Activated CD4-positive, alpha-beta T cell treated with anti-CD3 and anti-CD28 coated beads for 48 hours (primary cell): ENCODE measurements at regions not wholly inside any gene's neighbourhood (a gene's known extent, or its start where the extent isn't known, plus 50 kb on each side); places are given as distances from the start of the nearest gene placed in this dataset.
"Not testable (repeated sequence)": the region's sequence is repeated elsewhere in the genome, so short reads cannot be mapped to it uniquely, and the experiment has no call there.

ENCODE experiments used
- DNase-seq: peaks from one replicate; pipeline ENCODE4 v3.0.0-alpha.2; 2020

GRCh38 chr6:137305691-137306090 is 86.5 kb upstream of the IFNGR1 start:
- DNase-seq, result no peak

DNA sequence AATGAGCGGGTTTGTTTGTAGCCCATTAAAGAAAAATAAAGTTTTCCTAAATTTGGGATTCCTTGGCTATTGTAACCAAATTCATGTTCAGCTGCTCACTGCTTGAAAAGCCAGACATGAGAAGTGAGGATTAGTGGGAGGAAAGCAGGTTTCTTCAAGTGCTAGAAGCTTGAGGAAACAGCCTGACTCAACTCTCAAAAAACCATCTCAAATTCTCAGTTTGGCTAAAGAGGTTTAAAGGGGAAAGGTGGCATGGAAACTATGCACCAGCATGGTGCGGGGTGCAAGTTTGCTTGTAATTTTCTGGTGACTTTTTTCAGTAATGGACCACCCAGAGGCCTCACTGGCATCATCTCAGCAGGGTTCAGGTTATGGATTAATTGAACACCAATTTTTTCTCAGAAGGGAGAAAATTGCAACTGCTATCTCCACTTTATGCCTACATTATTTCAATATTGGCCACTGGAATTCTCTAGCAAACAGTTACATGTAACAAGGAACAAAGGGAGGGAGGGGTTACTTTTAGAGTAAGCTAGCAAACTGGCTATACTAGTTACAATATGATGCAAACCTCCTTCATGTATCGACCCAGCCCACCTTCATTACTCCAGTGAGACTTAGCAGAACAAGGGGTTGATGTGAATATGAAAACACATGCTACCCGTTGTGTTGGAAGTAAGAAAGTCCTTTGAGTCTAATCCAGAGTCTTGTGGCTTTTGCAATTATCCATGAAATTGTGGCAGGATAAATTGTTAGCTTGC is 85.0 kb upstream of the IFNGR1 start:
- no peak for DNase-seq

DNA sequence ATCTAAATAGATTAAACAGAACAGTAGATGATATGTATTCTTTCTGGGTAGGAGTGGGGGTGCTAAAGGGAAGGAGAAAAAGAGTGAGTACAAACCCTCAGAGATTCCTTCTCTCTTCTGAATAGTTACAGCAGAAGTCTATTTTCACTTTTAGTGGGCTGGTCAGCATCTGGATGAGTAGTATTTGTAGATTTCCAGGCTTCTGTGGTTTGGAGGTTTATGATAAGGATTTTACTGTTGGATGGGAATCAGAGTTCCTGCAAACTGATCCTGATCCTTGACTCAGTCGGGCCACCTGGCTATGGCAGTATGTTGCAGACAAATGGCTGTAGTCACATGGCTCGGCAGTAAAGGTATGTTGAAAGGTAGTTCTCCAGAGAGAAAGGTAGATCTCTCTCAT is 84.3 kb upstream of the IFNGR1 start:
- DNase-seq, result no peak

DNA sequence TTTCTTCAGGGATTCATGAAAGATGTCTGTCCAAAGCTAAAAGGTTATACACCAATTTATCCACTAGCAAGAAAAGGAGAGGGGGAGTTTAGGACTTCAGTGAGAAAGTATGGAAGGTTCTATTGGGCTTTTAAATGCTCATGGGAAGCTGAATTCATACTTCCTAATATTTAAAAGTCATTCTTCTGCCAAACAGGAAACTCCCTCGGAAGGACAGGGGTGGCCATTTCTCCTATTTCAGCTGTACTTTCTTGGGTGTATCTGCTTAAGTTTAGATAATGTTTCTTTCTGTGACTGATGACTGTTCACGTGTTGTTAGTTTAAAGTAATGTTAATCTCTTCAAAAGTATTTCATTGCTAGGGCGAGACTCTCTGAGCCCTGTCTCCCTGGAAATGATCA is 80.5 kb upstream of the IFNGR1 start:
- DNase-seq, result no peak

GRCh38 chr6:137297887-137298286 is 78.7 kb upstream of the IFNGR1 start:
- DNase-seq, result no peak

GRCh38 chr6:137292326-137292725 is 73.1 kb upstream of the IFNGR1 start:
- not testable (repeated sequence) for DNase-seq

DNA sequence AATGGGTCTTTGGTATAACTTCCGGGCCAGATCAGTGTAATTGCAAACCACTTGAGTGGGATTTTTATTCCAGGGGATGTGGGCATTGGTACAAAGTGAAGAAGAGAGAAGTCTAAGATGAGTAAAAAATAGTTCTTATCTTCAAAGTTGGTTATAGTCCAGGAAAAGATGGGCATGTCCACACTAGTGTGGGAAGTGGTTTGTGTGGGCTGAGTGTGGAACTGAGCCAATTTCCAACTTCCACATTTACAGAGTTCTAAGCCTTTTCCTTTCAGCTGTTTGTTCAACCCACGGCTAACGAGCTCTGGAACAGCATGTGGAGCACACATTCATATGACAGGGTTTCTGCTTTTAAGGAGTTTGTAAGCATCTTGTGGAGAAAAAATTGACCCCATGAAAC is 72.3 kb upstream of the IFNGR1 start:
- peak; percentile 6 for DNase-seq

DNA sequence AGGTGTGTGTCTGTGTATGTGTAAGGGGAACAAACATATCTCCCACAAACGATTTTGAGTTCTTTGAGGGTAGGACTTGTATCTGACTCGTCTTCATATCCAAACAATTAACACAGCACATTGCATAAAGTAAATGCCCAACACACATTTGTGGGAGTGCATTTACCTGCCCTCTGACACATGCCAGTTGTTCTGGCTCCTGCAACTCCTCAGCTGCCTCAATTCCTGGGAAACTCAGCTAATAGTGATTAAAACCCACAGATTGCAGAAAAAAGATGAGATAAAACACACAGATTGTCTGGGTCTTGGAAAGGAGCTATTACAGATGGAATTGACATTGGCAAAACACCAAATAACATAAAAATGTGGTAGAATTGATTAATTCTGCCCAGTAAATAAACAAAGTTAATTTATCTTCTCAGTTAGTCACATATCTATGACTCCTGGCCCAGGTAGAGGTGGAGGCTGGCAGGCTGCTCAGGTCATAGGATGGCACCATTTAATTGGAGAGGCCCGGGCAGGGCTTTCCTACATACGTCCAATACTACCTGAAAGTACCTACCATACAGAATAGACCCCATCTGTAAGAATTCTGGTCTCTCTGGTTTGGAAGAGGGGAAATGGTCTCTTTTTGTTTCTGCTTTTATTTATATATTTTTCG is 71.5 kb upstream of the IFNGR1 start:
- no peak for DNase-seq

- DNase-seq, result no peak
Measured at GRCh38 chr6:137286916-137287315, 67.7 kb upstream of the IFNGR1 start.

DNA sequence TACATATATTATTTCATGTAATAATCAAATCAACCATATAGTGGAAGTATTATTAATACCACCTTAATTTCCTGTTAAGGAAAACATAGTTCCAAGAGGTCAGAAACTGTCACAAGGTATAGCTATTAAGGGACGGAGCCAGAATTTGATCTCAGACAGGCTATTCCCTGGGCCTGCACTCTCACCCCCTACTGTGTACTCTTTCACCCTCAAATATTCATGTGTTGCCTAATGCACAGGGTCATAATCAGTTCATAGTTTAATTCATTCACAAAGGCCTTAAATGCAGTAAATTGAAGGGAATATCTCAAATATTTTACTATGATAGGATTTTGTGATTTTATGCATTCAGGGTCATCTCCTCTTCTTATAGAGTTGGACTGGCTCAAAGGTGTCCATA is 67.2 kb upstream of the IFNGR1 start:
- DNase-seq, result no peak

DNA sequence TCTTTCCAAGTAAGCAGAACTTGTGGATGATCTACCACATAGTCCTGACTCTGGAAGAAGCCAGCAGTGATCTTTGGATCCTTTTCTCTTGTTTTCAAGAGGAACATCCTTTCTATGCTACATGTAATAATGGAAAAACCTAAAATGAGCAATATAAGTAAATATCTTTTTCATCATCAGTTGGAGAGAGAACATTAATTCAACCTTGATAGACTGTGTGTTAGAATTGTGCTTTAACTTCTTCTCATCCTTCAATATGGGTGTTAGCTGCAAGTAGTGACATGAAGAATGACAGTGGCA is 65.6 kb upstream of the IFNGR1 start:
- DNase-seq, result no peak

DNA sequence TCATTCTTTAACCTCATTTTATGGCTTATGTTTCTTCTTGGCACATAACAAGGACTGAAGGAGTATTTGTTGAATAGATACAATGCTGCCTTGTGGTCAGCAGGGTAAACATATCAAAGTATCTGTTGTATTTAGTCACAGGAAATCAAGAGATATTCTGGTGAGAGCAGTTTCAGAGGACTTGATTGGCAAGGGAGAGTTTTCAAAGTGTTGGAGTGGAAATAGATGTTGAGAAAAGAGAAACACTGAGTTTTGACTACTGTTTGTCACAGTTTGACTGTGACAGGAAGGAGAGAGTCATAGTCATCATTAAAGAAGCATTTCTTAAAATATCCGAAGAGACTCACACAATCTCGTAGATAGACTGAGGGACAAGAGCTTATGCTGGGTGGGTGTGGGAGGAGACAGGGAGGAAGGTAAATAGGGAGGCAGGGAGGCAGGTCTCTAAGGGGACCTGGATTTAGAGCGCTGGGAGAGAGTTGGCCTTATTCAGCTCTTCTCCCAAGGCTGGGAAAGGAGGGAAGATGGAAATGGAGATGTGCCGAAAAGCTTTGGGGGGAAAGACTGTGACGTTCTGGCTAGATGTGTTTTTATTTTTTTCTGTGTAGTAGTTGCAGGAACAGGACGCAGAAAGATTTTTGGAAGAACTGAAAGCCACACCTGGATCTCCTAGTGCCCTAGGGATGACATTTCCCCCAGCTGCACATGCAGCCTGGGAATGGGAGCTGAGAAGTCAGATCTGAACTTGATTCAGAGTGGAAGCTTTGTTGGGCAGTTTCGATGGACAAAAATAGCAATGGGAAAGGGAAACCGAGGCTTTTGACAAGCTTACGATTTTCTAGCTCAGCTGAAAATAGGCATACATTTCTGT is 65.0 kb upstream of the IFNGR1 start:
- no peak for DNase-seq

- DNase-seq, result no peak
Measured at GRCh38 chr6:137283080-137283479, 63.9 kb upstream of the IFNGR1 start.

DNA sequence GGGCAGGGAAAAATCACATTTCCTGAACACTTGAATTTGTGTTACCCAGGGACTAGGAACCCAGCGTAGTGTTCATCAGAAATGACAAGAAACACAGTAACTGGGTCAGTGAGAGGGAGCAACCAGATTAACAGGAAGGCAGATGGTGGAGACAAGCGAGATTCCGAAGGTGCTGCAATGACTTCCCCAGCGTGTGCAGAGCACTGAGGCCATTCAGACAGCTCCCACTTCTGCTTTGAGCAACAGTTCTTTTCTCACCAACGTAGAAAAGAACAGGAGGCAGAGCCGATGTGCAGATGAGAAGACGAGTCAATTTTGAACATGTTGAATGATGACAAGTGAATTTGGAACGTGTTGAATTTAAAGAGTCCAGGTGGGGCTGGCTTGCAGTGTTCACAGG is 63.1 kb upstream of the IFNGR1 start:
- no peak for DNase-seq

GRCh38 chr6:137279279-137279678 is 60.1 kb upstream of the IFNGR1 start:
- not testable (repeated sequence) for DNase-seq

DNA sequence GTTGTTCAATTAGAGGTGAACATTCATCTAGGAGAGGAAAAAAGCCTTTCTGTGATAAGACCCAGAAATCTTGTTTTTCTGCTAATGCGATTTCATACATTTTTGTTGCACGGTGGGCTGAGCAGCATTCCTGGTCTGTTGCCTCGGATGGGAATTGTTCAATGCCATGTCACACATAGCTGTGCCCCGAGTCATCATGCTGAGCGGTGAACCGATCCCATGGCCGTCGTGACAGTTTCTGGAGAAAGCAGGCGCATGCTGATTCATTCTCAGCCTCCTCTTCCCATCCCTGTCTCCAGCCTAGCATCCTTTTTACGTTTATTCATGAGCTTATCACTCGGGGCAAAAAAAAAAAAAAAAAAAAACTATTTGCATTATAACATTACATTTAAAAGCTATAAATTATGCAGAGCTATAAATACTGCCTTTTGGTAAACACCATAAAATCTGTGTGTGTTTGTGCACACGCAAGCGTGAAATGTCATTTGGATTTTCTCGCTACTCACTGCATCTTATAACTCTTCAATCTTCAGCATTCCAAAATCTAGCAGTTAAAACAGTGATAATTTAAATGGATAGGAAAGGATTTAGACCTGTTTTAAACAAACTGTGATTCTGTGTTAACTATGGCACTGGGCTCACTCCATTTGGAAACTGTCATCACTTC is 58.9 kb upstream of the IFNGR1 start:
- DNase-seq, result no peak

- no peak for DNase-seq
Measured at GRCh38 chr6:137272403-137272802, 53.2 kb upstream of the IFNGR1 start.

- DNase-seq, result no peak
Measured at GRCh38 chr6:137271245-137272183, 52.3 kb upstream of the IFNGR1 start.

DNA sequence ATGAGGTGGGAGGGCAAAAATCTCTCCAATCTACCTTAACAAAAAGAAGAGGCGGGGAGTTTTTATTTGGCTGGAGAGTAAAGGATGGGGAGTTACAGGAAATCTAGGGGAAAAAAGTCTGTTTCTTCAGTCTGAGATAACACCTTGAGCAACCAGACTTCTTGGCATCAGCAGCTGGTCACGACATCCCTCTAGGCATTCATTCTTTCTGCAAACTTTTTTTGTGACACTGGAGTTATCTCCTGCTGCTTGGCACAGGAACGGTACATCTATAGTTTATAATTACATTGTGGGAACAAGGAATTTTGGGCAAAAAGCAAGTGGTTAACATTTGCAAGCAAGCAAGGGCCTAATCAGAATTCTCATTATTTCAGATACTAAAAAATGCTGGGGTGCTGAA is 50.6 kb upstream of the IFNGR1 start:
- DNase-seq, result no peak

DNA sequence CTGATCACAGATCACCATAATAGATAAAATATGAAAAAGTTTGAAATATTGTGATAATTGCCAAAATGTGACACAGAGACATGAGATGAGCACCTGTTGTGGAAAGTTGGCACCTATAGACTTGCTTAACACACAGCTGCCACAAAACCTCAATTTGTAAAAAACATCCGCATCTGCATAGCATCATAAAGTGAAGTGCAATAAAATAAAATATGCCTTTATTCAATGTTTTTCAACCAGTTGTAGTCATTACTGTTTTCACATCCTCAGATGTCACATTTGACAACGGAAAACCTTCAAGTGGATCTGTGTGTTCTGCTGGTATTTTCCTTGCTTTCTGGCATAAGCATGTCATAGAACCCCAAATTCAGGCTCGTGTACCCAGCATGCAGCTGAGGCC is 50.2 kb upstream of the IFNGR1 start:
- no peak for DNase-seq
